Esophagus squamous epithelium (tissue), 5 donors: ENCODE measurements at regions not wholly inside any gene's neighbourhood (a gene's known extent, or its start where the extent isn't known, plus 50 kb on each side); places are given as distances from the start of the nearest gene placed in this dataset.

Source experiments
- DNase-seq: peaks from one replicate; lab custom pipeline; 2025; lab: John Stamatoyannopoulos, UW
- H3K27ac ChIP-seq, 4 donors: fragments of 200-600 bp; sonication (generic); one replicate each; pipeline ENCODE4 v1.5.1; 2016 to 2019; ENCODE audit warnings: mild to moderate bottlenecking in 1 of 4
- H3K27me3 ChIP-seq, 4 donors: fragments of 200-600 bp; sonication (generic); 1 replicate in 3 of 4; 2 replicates in 1 of 4; pipeline versions ENCODE4 v1.5.1 to v1.6.0; 2017 to 2021; ENCODE audit warnings: antibody characterized with exemption in 1 of 4
- H3K36me3 ChIP-seq, 3 donors: fragments of 200-600 bp; sonication (generic); one replicate each; pipeline ENCODE4 v1.5.1; 2016 to 2019
- H3K4me1 ChIP-seq, 3 donors: fragments of 200-600 bp; sonication (generic); one replicate each; pipeline ENCODE4 v1.5.1; 2017 to 2019
- H3K4me3 ChIP-seq, 4 donors: fragments of 200-600 bp; sonication (generic); 1 replicate in 3 of 4; 2 replicates in 1 of 4; pipeline ENCODE4 v1.5.1; 2016 to 2019; ENCODE audit warnings: mild to moderate bottlenecking in 2 of 4, moderate library complexity in 1 of 4
- H3K9me3 ChIP-seq, 3 donors: fragments of 200-600 bp; sonication (generic); one replicate each; pipeline ENCODE4 v1.5.1; 2016 to 2019
- CTCF ChIP-seq, 6 experiments: fragments of 450-650 bp in 4 of 6; fragments of 200-600 bp in 2 of 6; sonication (generic) in 2 of 6; IDR thresholded peaks; one replicate each; pipeline ENCODE4 v1.5.1; 2016 to 2019; ENCODE audit warnings: antibody characterized with exemption in 6 of 6, mild to moderate bottlenecking in 4 of 6, moderate library complexity in 4 of 6
- POLR2A ChIP-seq, 4 donors: fragments of 450-650 bp; IDR thresholded peaks; one replicate each; pipeline ENCODE4 v1.6.1; 2017; ENCODE audit warnings: antibody characterized with exemption in 4 of 4, mild to moderate bottlenecking in 4 of 4, moderate library complexity in 3 of 4
- WGBS, 2 donors: methylation state at CpG; one replicate each; pipeline ENCODE4 v1.1.5; 2018; 5-methylcytosine and 5-hydroxymethylcytosine counted together
- intact Hi-C: fragments of 100-400 bp; cut with DNase I; formaldehyde crosslinking; loops from one replicate; pipeline ENCODE4 v1.15.0; 2022
- donor health status: DM: yes; HTN: yes; CAD: no.

GRCh38 chr22:27386186-27386585 is 415.4 kb downstream of the MN1 start:
- TF ChIP-seq CTCF (IDR thresholded peaks at IDR 0.05) (no peak), POLR2A (IDR thresholded peaks at IDR 0.05) (no peak)
- intact Hi-C loops: no loop called here
- 43 to 66% methylated on average over 7 of the region's 7 CpGs for WGBS, 2 donors

GRCh38 chr22:27387561-27387960 is 414.0 kb downstream of the MN1 start:
- no peaks in the 10 kb centered on the region for H3K9me3 ChIP-seq
- TF ChIP-seq CTCF (IDR thresholded peaks at IDR 0.05) (no peak), POLR2A (IDR thresholded peaks at IDR 0.05) (no peak)
- H3K27me3 ChIP-seq: peaks cover 0 to 36% (median 0%) of the 10 kb centered on the region in 4 donors
- 29 to 30% methylated on average over 6 of the region's 6 CpGs for WGBS, 2 donors
- H3K36me3 ChIP-seq: no peaks in the 10 kb centered on the region
- intact Hi-C loops: no loop called here
- H3K4me3 ChIP-seq: no peak overlapping the region
- H3K27ac ChIP-seq: no peak overlapping the region
- H3K4me1 ChIP-seq: peaks cover 0 to 33% (median 0%) of the 10 kb centered on the region in 3 donors
- no peak for DNase-seq

More at GRCh38 chr22:27386186-27386585, 415.4 kb downstream of the MN1 start:
- Histone ChIP-seq H3K36me3 (no peaks in the 10 kb centered on the region), H3K9me3 (no peaks in the 10 kb centered on the region), H3K27me3 (peaks cover 0 to 40% (median 0%) of the 10 kb centered on the region in 4 donors), H3K4me3 (no peak overlapping the region), H3K27ac (no peak overlapping the region), H3K4me1 (peaks cover 0 to 27% (median 0%) of the 10 kb centered on the region in 3 donors)
- DNase-seq: no peak

GRCh38 chr22:27388090-27388600 is 413.4 kb downstream of the MN1 start:
- intact Hi-C loops: no loop called here
- H3K27me3 ChIP-seq: peaks cover 0 to 36% (median 0%) of the 10 kb centered on the region in 4 donors
- 81 to 94% methylated on average over 3 of the region's 3 CpGs for WGBS, 2 donors
- TF ChIP-seq CTCF (IDR thresholded peaks at IDR 0.05): no peak
- no peak for TF ChIP-seq POLR2A (IDR thresholded peaks at IDR 0.05)
- no peak for DNase-seq
- H3K27ac ChIP-seq: no peak overlapping the region
- no peaks in the 10 kb centered on the region for H3K9me3 ChIP-seq
- no peak overlapping the region for H3K4me3 ChIP-seq
- H3K36me3 ChIP-seq: no peaks in the 10 kb centered on the region
- H3K4me1 ChIP-seq: peaks cover 0 to 33% (median 0%) of the 10 kb centered on the region in 3 donors

GRCh38 chr22:27389727-27390075 is 411.9 kb downstream of the MN1 start:
- TF ChIP-seq CTCF (IDR thresholded peaks at IDR 0.05) (no peak), POLR2A (IDR thresholded peaks at IDR 0.05) (no peak)
- no peak overlapping the region for H3K4me3 ChIP-seq
- intact Hi-C loops: no loop called here
- H3K27ac ChIP-seq: no peak overlapping the region
- peaks cover 0 to 33% (median 0%) of the 10 kb centered on the region in 3 donors for H3K4me1 ChIP-seq
- no peaks in the 10 kb centered on the region for H3K9me3 ChIP-seq
- DNase-seq: no peak
- 56 to 69% methylated on average over 2 of the region's 2 CpGs for WGBS, 2 donors
- H3K27me3 ChIP-seq: peaks cover 0 to 27% (median 0%) of the 10 kb centered on the region in 4 donors
- H3K36me3 ChIP-seq: no peaks in the 10 kb centered on the region

- Histone ChIP-seq H3K9me3 (no peaks in the 10 kb centered on the region), H3K36me3 (no peaks in the 10 kb centered on the region), H3K27ac (no peak overlapping the region), H3K4me1 (peaks cover 0 to 28% (median 0%) of the 10 kb centered on the region in 3 donors), H3K4me3 (no peak overlapping the region), H3K27me3 (peaks cover 0 to 13% (median 0%) of the 10 kb centered on the region in 4 donors)
- TF ChIP-seq CTCF (IDR thresholded peaks at IDR 0.05) (no peak), POLR2A (IDR thresholded peaks at IDR 0.05) (no peak)
- intact Hi-C loops: no loop called here
- 18 to 20% methylated on average over 6 of the region's 7 CpGs for WGBS, 2 donors
- no peak for DNase-seq
Observed at GRCh38 chr22:27391092-27391770, 410.3 kb downstream of the MN1 start.
